ENCODE measurements at regions not wholly inside any gene's neighbourhood (a gene's known extent, or its start where the extent isn't known, plus 50 kb on each side); places are given as distances from the start of the nearest gene placed in this dataset.

GRCh38 chr13:53672005-53672404, 643.4 kb downstream of the OLFM4 start:
- intact Hi-C loops (cut with DNase I) = no loop called here

GRCh38 chr13:53683146-53683545, 654.5 kb downstream of the OLFM4 start:
- no peaks in the 10 kb centered on the region for H3K27me3 ChIP-seq
- H3K4me3 ChIP-seq = no peak overlapping the region
- H3K27ac ChIP-seq = no peak overlapping the region
- H3K36me3 ChIP-seq = no peaks in the 10 kb centered on the region
- DNase-seq (ENCODE audit: extremely low spot score in 2 of 2) = no peak
- TF ChIP-seq CTCF (IDR thresholded peaks at IDR 0.05) (no peak), POLR2A (IDR thresholded peaks at IDR 0.05) (no peak), POLR2AphosphoS5 (IDR thresholded peaks at IDR 0.05; ENCODE audit: insufficient read depth in 1 of 2, low read depth in 1 of 2) (no peak)
- no peaks in the 10 kb centered on the region for H3K9me3 ChIP-seq
- H3K4me1 ChIP-seq = no peaks in the 10 kb centered on the region
- intact Hi-C loops (cut with DNase I) = no loop called here

More at GRCh38 chr13:53672005-53672404, 643.4 kb downstream of the OLFM4 start:
- DNase-seq (ENCODE audit: extremely low spot score in 2 of 2) = no peak
- Histone ChIP-seq H3K27me3 (no peaks in the 10 kb centered on the region), H3K9me3 (no peaks in the 10 kb centered on the region), H3K36me3 (no peaks in the 10 kb centered on the region), H3K4me1 (no peaks in the 10 kb centered on the region), H3K27ac (no peak overlapping the region), H3K4me3 (no peak overlapping the region)
- no peak for TF ChIP-seq POLR2A (IDR thresholded peaks at IDR 0.05)
- no peak for TF ChIP-seq POLR2AphosphoS5 (IDR thresholded peaks at IDR 0.05; ENCODE audit: insufficient read depth in 1 of 2, low read depth in 1 of 2)
- no peak for TF ChIP-seq CTCF (IDR thresholded peaks at IDR 0.05)

- no peak overlapping the region for H3K27ac ChIP-seq
- H3K4me1 ChIP-seq = no peaks in the 10 kb centered on the region
- intact Hi-C loops (cut with DNase I) = no loop called here
- TF ChIP-seq POLR2AphosphoS5 (IDR thresholded peaks at IDR 0.05; ENCODE audit: insufficient read depth in 1 of 2, low read depth in 1 of 2) (no peak), CTCF (IDR thresholded peaks at IDR 0.05) (no peak), POLR2A (IDR thresholded peaks at IDR 0.05) (no peak)
- no peak overlapping the region for H3K4me3 ChIP-seq
- no peaks in the 10 kb centered on the region for H3K9me3 ChIP-seq
- no peak for DNase-seq (ENCODE audit: extremely low spot score in 2 of 2)
- H3K27me3 ChIP-seq = no peaks in the 10 kb centered on the region
- H3K36me3 ChIP-seq = no peaks in the 10 kb centered on the region
Measured at GRCh38 chr13:53683608-53684007, 655.0 kb downstream of the OLFM4 start.

GRCh38 chr13:53691417-53691816, 662.8 kb downstream of the OLFM4 start:
- Histone ChIP-seq H3K9me3 (no peaks in the 10 kb centered on the region), H3K27ac (no peak overlapping the region), H3K36me3 (no peaks in the 10 kb centered on the region), H3K4me3 (no peak overlapping the region), H3K4me1 (no peaks in the 10 kb centered on the region), H3K27me3 (no peaks in the 10 kb centered on the region)
- TF ChIP-seq POLR2A (IDR thresholded peaks at IDR 0.05) (no peak), CTCF (IDR thresholded peaks at IDR 0.05) (no peak), POLR2AphosphoS5 (IDR thresholded peaks at IDR 0.05; ENCODE audit: insufficient read depth in 1 of 2, low read depth in 1 of 2) (no peak)
- DNase-seq (ENCODE audit: extremely low spot score in 2 of 2) = no peak
- intact Hi-C loops (cut with DNase I) = no loop called here

- TF ChIP-seq CTCF (IDR thresholded peaks at IDR 0.05) = no peak
- intact Hi-C loops (cut with DNase I) = no loop called here
- H3K4me3 ChIP-seq = no peak overlapping the region
Measured at GRCh38 chr13:53694814-53695532, 666.4 kb downstream of the OLFM4 start.

More at GRCh38 chr13:53694814-53695532, 666.4 kb downstream of the OLFM4 start:
- Histone ChIP-seq H3K27me3 (no peaks in the 10 kb centered on the region), H3K4me1 (no peaks in the 10 kb centered on the region), H3K36me3 (no peaks in the 10 kb centered on the region), H3K9me3 (no peaks in the 10 kb centered on the region), H3K27ac (no peak overlapping the region)
- no peak for DNase-seq (ENCODE audit: extremely low spot score in 2 of 2)
